HepG2 (cell line): ENCODE measurements at regions not wholly inside any gene's neighbourhood (a gene's known extent, or its start where the extent isn't known, plus 50 kb on each side); places are given as distances from the start of the nearest gene placed in this dataset.

ENCODE experiments used
- ATAC-seq: fragments of 200-7000 bp; cut with Tn5 transposase; 3 replicates; pipeline ENCODE4 v1.9.1; 2020; ENCODE audit warnings: mild to moderate bottlenecking, moderate library complexity
- BruUV-seq: library from RNA; stranded (reverse); fragments of 400-500 nt; replicated peaks from 2 replicates; lab custom pipeline; 2021; lab: Mats Ljungman, UMichigan
- CTCF ChIA-PET: fragments of 300-600 bp; formaldehyde crosslinking; extraction: SDS; loops from one replicate; lab custom pipeline; 2021; ENCODE audit warnings: low total read pairs, inconsistent platforms, low intra/inter-chr PET ratio; lab: Yijun Ruan, JAX
- POLR2A ChIA-PET: fragments of 350-600 bp; sonication (Branson Sonifier 250); formaldehyde crosslinking; loops from one replicate; lab custom pipeline; 2020; ENCODE audit warnings: antibody characterized with exemption, inconsistent platforms; lab: Yijun Ruan, JAX
- DNase-seq: peaks from one replicate; pipeline ENCODE4 v3.0.0-alpha.2; 2015; ENCODE audit warnings: low spot score
- FAIRE-seq: peaks from 3 replicates; lab custom pipeline; 2011; peaks lifted over from hg19 to GRCh38; lab: Jason Lieb, UNC
- H2AFZ ChIP-seq: one replicate; pipeline ENCODE4 v1.6.1; 2011; ENCODE audit warnings: low read length, inconsistent platforms
- H3K27ac ChIP-seq: fragments of 300-600 bp; 3 replicates; pipeline ENCODE4 v1.8.0; 2011; ENCODE audit warnings: mixed run types, mild to moderate bottlenecking, mixed read lengths, low read length, inconsistent platforms; ENCODE audit not compliant: insufficient read depth; ENCODE audit errors: extremely low read length
- H3K27me3 ChIP-seq, 2 experiments: fragments of 200-600 bp in 1 of 2; 2 replicates in 1 of 2; 3 replicates in 1 of 2; pipeline versions ENCODE4 v1.6.0 to v1.8.0; 2011; ENCODE audit warnings: low read length in 2 of 2, mild to moderate bottlenecking in 2 of 2, moderate library complexity in 2 of 2, inconsistent platforms in 1 of 2; ENCODE audit not compliant: insufficient read depth in 2 of 2, control insufficient read depth in 1 of 2
- H3K36me3 ChIP-seq, 2 experiments: fragments of 200-600 bp in 1 of 2; replicated peaks in 1 of 2; 2 replicates in 1 of 2; 3 replicates in 1 of 2; pipeline versions ENCODE4 v1.5.1 to v1.8.0; 2011; ENCODE audit warnings: low read length in 2 of 2, inconsistent platforms in 1 of 2; ENCODE audit not compliant: insufficient read depth in 2 of 2, control insufficient read depth in 1 of 2
- H3K4me1 ChIP-seq: 2 replicates; pipeline ENCODE4 v1.5.1; 2012; ENCODE audit warnings: low read length, inconsistent platforms; ENCODE audit not compliant: insufficient read depth
- H3K4me2 ChIP-seq: 2 replicates; pipeline ENCODE4 v1.6.0; 2011; ENCODE audit warnings: low read depth, low read length, inconsistent platforms
- H3K4me3 ChIP-seq, 3 experiments: fragments of 200-600 bp in 1 of 3; sonication (generic), shearing (Covaris generic) in 1 of 3; replicated peaks in 1 of 3; 2 replicates each; pipeline ENCODE4 v1.5.1; 2011 to 2016; ENCODE audit warnings: low read length in 3 of 3, inconsistent platforms in 2 of 3, low read depth in 2 of 3, mild to moderate bottlenecking in 2 of 3, control low read depth in 1 of 3, mixed read lengths in 1 of 3; ENCODE audit not compliant: insufficient read depth in 1 of 3
- H3K79me2 ChIP-seq: one replicate; pipeline ENCODE4 v1.6.1; 2011; ENCODE audit warnings: low read length, inconsistent platforms; ENCODE audit not compliant: insufficient read depth
- H3K9ac ChIP-seq: 2 replicates; pipeline ENCODE4 v1.6.0; 2011; ENCODE audit warnings: mild to moderate bottlenecking, low read depth, low read length, inconsistent platforms; ENCODE audit not compliant: insufficient read depth
- H3K9me3 ChIP-seq: 2 replicates; pipeline ENCODE4 v1.5.1; 2012; ENCODE audit warnings: mild to moderate bottlenecking, low read length
- H4K20me1 ChIP-seq: 2 replicates; pipeline ENCODE4 v1.6.0; 2011; ENCODE audit warnings: inconsistent platforms, mild to moderate bottlenecking, low read length, moderate library complexity; ENCODE audit not compliant: insufficient read depth
- AGO1 ChIP-seq: fragments of 200-400 bp; formaldehyde crosslinking; IDR thresholded peaks from 2 replicates; pipeline ENCODE4 v1.6.1; 2017; ENCODE audit warnings: mild to moderate bottlenecking, low read depth, low read length, moderate library complexity; ENCODE audit not compliant: poor library complexity, severe bottlenecking
- ATF3 ChIP-seq: sonication (generic); formaldehyde crosslinking; IDR thresholded peaks from 2 replicates; pipeline ENCODE4 v1.4.0; 2020; ENCODE audit warnings: missing genetic modification reagents
- ATF6 ChIP-seq: sonication (generic); formaldehyde crosslinking; conservative IDR thresholded peaks from 2 replicates; pipeline ENCODE4 v1.4.0; 2020; ENCODE audit warnings: missing genetic modification reagents
- GABPB1 ChIP-seq: IDR thresholded peaks from 2 replicates; pipeline ENCODE4 v1.6.1; 2016; ENCODE audit warnings: mild to moderate bottlenecking, missing genetic modification reagents, moderate library complexity, missing compliant biosample characterization
- GATAD2A ChIP-seq: IDR thresholded peaks from 2 replicates; pipeline ENCODE4 v1.6.1; 2016
- SCMH1 ChIP-seq: sonication (generic); formaldehyde crosslinking; IDR thresholded peaks from 2 replicates; pipeline ENCODE4 v1.9.0; 2021; ENCODE audit warnings: missing genetic modification reagents, mild to moderate bottlenecking, borderline replicate concordance
- ZBTB1 ChIP-seq: sonication (generic); formaldehyde crosslinking; IDR thresholded peaks from 2 replicates; pipeline ENCODE4 v1.4.0; 2020; ENCODE audit warnings: missing genetic modification reagents, borderline replicate concordance
- ZBTB7A ChIP-seq: sonication (generic); formaldehyde crosslinking; IDR thresholded peaks from 2 replicates; pipeline ENCODE4 v1.8.0; 2022; ENCODE audit warnings: mild to moderate bottlenecking, missing genetic modification reagents
- ZFP36L2 ChIP-seq: sonication (generic); formaldehyde crosslinking; IDR thresholded peaks from 2 replicates; pipeline ENCODE4 v1.4.0; 2020; ENCODE audit warnings: missing genetic modification reagents
- ZNF414 ChIP-seq: sonication (generic); formaldehyde crosslinking; IDR thresholded peaks from 2 replicates; pipeline ENCODE4 v1.5.0; 2020; ENCODE audit warnings: missing genetic modification reagents
- ZNF460 ChIP-seq: sonication (generic); formaldehyde crosslinking; IDR thresholded peaks from 2 replicates; pipeline ENCODE4 v1.5.1; 2020; ENCODE audit warnings: missing genetic modification reagents, mild to moderate bottlenecking, borderline replicate concordance
- ZNF543 ChIP-seq: sonication (generic); formaldehyde crosslinking; IDR thresholded peaks from 2 replicates; pipeline ENCODE4 v1.4.0; 2020; ENCODE audit warnings: mild to moderate bottlenecking, missing genetic modification reagents
- ZNF567 ChIP-seq: sonication (generic); formaldehyde crosslinking; IDR thresholded peaks from 2 replicates; pipeline ENCODE4 v1.8.1; 2023; ENCODE audit warnings: mild to moderate bottlenecking, missing genetic modification reagents, borderline replicate concordance
- ZNF670 ChIP-seq: sonication (generic); formaldehyde crosslinking; IDR thresholded peaks from 2 replicates; pipeline ENCODE4 v1.8.0; 2022; ENCODE audit warnings: mild to moderate bottlenecking, missing genetic modification reagents, borderline replicate concordance
- WGBS: methylation state at CpG from one replicate; pipeline ENCODE4 v1.1.6; 2017; ENCODE audit warnings: low lambda C conversion rate; 5-methylcytosine and 5-hydroxymethylcytosine counted together
- in situ Hi-C: cut with HindIII; loops from 2 replicates; pipeline ENCODE4 v1.10.0; 2017; ENCODE audit warnings: low pct_unique_long_range_greater_than_20kb; ENCODE audit not compliant: extremely low pct_ligation_motif_present
- intact Hi-C: fragments of 100-400 bp; cut with micrococcal nuclease; formaldehyde crosslinking; loops from one replicate; pipeline ENCODE4 v1.10.0; 2022; ENCODE audit not compliant: unreplicated experiment

GRCh38 chr3:127426444-127427153 is 138.8 kb upstream of the PRR20G start:
- 2% methylated on average over 8 of the region's 18 CpGs for WGBS
- no TSS peak for BruUV-seq
- Histone ChIP-seq H3K9me3 (no peaks in the 10 kb centered on the region), H3K36me3 (no peaks in the 10 kb centered on the region), H3K4me3 (no peak overlapping the region), H3K4me2 (no peak overlapping the region), H2AFZ (no peak overlapping the region), H3K9ac (no peak overlapping the region), H4K20me1 (no peaks in the 10 kb centered on the region), H3K79me2 (no peaks in the 10 kb centered on the region), H3K4me1 (no peaks in the 10 kb centered on the region), H3K27ac (no peak overlapping the region), H3K27me3 (peaks cover 7 to 68% of the 10 kb centered on the region in 2 experiments)
- CTCF ChIA-PET = no interaction called here
- DNase-seq (no peak), FAIRE-seq (no peak), ATAC-seq (no peak)
- TF ChIP-seq ZNF670 (CRISPR knock-in tag) (no peak), ZNF543 (CRISPR knock-in tag) (no peak), ZNF567 (CRISPR knock-in tag) (no peak), ATF6 (CRISPR knock-in tag) (no peak), ZNF414 (CRISPR knock-in tag) (no peak), GABPB1 (no peak), ZBTB1 (CRISPR knock-in tag) (no peak), ZFP36L2 (CRISPR knock-in tag) (no peak), ZNF460 (no peak), AGO1 (no peak), ZBTB7A (CRISPR knock-in tag) (no peak), SCMH1 (no peak), GATAD2A (CRISPR knock-in tag) (no peak), ATF3 (CRISPR knock-in tag) (no peak)
- in situ Hi-C loops = no loop called here
- POLR2A ChIA-PET = no interaction called here
- intact Hi-C loops = no loop called here
